GM12892 (cell line): ENCODE measurements at regions not wholly inside any gene's neighbourhood (a gene's known extent, or its start where the extent isn't known, plus 50 kb on each side); places are given as distances from the start of the nearest gene placed in this dataset.
"Not testable (repeated sequence)": the region's sequence is repeated elsewhere in the genome, so short reads cannot be mapped to it uniquely, and the experiment has no call there.

Experiments
- DNase-seq: peaks from one replicate; pipeline ENCODE4 v3.0.0; 2011; ENCODE audit not compliant: insufficient read length
- FAIRE-seq: peaks from 2 replicates; lab custom pipeline; 2011; peaks lifted over from hg19 to GRCh38; lab: Jason Lieb, UNC
- POLR2A ChIP-seq: IDR thresholded peaks from 2 replicates; pipeline ENCODE4 v1.6.1; 2011; ENCODE audit warnings: low read depth, low read length, control low read depth
- POLR2AphosphoS5 ChIP-seq: IDR thresholded peaks from 2 replicates; pipeline ENCODE4 v1.6.1; 2011; ENCODE audit warnings: low read depth, low read length, control low read depth
- TAF1 ChIP-seq: IDR thresholded peaks from 2 replicates; pipeline ENCODE4 v1.6.1; 2011; ENCODE audit warnings: low read depth, mild to moderate bottlenecking, control low read depth, low read length, borderline replicate concordance

GRCh38 chr3:158026236-158026635 is 80.0 kb downstream of the SHOX2 start:
- DNase-seq (no peak), FAIRE-seq (no peak)
- TF ChIP-seq TAF1, result no peak
- TF ChIP-seq POLR2A, result no peak
- no peak for TF ChIP-seq POLR2AphosphoS5

GRCh38 chr3:158019897-158020296 is 86.3 kb downstream of the SHOX2 start:
- DNase-seq, FAIRE-seq: not testable (repeated sequence)

GRCh38 chr3:158018462-158018861 is 87.8 kb downstream of the SHOX2 start:
- FAIRE-seq, result no peak
- DNase-seq, result no peak
- TF ChIP-seq POLR2A (no peak), TAF1 (no peak), POLR2AphosphoS5 (no peak)

- FAIRE-seq, result no peak
- no peak for TF ChIP-seq POLR2A
- TF ChIP-seq TAF1, result no peak
- TF ChIP-seq POLR2AphosphoS5, result no peak
- DNase-seq, result no peak
Observed at GRCh38 chr3:158012901-158013300, 93.3 kb downstream of the SHOX2 start.

- FAIRE-seq (no peak), DNase-seq (no peak)
- TF ChIP-seq POLR2A (no peak), POLR2AphosphoS5 (no peak)
Observed at GRCh38 chr3:158005391-158006100, 100.7 kb downstream of the SHOX2 start.

- no peak for TF ChIP-seq POLR2A
- TF ChIP-seq TAF1, result no peak
- TF ChIP-seq POLR2AphosphoS5, result no peak
- FAIRE-seq (no peak), DNase-seq (no peak)
Observed at GRCh38 chr3:157999246-157999645, 107.0 kb downstream of the SHOX2 start.

GRCh38 chr3:157982359-157982758 is 123.9 kb downstream of the SHOX2 start:
- FAIRE-seq (no peak), DNase-seq (no peak)
- TF ChIP-seq POLR2A (no peak), TAF1 (no peak), POLR2AphosphoS5 (no peak)

GRCh38 chr3:157981819-157982218 is 124.4 kb downstream of the SHOX2 start:
- no peak for TF ChIP-seq POLR2AphosphoS5
- no peak for TF ChIP-seq TAF1
- no peak for TF ChIP-seq POLR2A
- no peak for FAIRE-seq
- no peak for DNase-seq

- no peak for FAIRE-seq
- DNase-seq, result no peak
- TF ChIP-seq TAF1 (no peak), POLR2AphosphoS5 (no peak), POLR2A (no peak)
Observed at GRCh38 chr3:157979022-157979421, 127.2 kb downstream of the SHOX2 start.

- DNase-seq, result no peak
- FAIRE-seq, result no peak
- no peak for TF ChIP-seq POLR2A
- TF ChIP-seq TAF1, result no peak
- no peak for TF ChIP-seq POLR2AphosphoS5
Observed at GRCh38 chr3:157961665-157962064, 144.6 kb downstream of the SHOX2 start.

- DNase-seq (no peak), FAIRE-seq (no peak)
- TF ChIP-seq POLR2A, result no peak
- TF ChIP-seq TAF1, result no peak
- TF ChIP-seq POLR2AphosphoS5, result no peak
Observed at GRCh38 chr3:157958457-157958856, 147.8 kb downstream of the SHOX2 start.

- FAIRE-seq (no peak), DNase-seq (no peak)
- TF ChIP-seq POLR2A (no peak), POLR2AphosphoS5 (no peak), TAF1 (no peak)
Observed at GRCh38 chr3:157956850-157957249, 149.4 kb downstream of the SHOX2 start.
